ENCODE measurements at regions not wholly inside any gene's neighbourhood (a gene's known extent, or its start where the extent isn't known, plus 50 kb on each side); places are given as distances from the start of the nearest gene placed in this dataset.

GRCh38 chr17:5871666-5872065, 198.5 kb upstream of the WSCD1 start:
- no peak for TF ChIP-seq POLR2A (IDR thresholded peaks at IDR 0.05)
- TF ChIP-seq CTCF (IDR thresholded peaks at IDR 0.05), result no peak
- intact Hi-C loops (cut with DNase I; ENCODE audit: low total_unique reads), result no loop called here
- WGBS, 2 donors, result 92 to 93% methylated on average over 10 of the region's 10 CpGs
- no peak overlapping the region for H3K4me3 ChIP-seq (ENCODE audit: low read depth, poor library complexity, severe bottlenecking)
- DNase-seq (ENCODE audit: low spot score in 2 of 2), result no peak

- no peak for DNase-seq (ENCODE audit: low spot score in 2 of 2)
- H3K4me3 ChIP-seq (ENCODE audit: low read depth, poor library complexity, severe bottlenecking), result no peak overlapping the region
- TF ChIP-seq CTCF (IDR thresholded peaks at IDR 0.05) (no peak), POLR2A (IDR thresholded peaks at IDR 0.05) (no peak)
- intact Hi-C loops (cut with DNase I; ENCODE audit: low total_unique reads), result no loop called here
- 76 to 77% methylated on average over 9 of the region's 9 CpGs for WGBS, 2 donors
Observed at GRCh38 chr17:5872831-5873230, 197.3 kb upstream of the WSCD1 start.

- DNase-seq (ENCODE audit: low spot score in 2 of 2), result no peak
- H3K4me3 ChIP-seq (ENCODE audit: low read depth, poor library complexity, severe bottlenecking), result no peak overlapping the region
- TF ChIP-seq POLR2A (IDR thresholded peaks at IDR 0.05) (no peak), CTCF (IDR thresholded peaks at IDR 0.05) (no peak)
- intact Hi-C loops (cut with DNase I; ENCODE audit: low total_unique reads), result no loop called here
- WGBS, 2 donors, result 43 to 60% methylated on average over 4 of the region's 4 CpGs
Observed at GRCh38 chr17:5873781-5874180, 196.4 kb upstream of the WSCD1 start.

- no peak overlapping the region for H3K4me3 ChIP-seq (ENCODE audit: low read depth, poor library complexity, severe bottlenecking)
- TF ChIP-seq POLR2A (IDR thresholded peaks at IDR 0.05) (no peak), CTCF (IDR thresholded peaks at IDR 0.05) (no peak)
- WGBS, 2 donors, result 50 to 62% methylated on average over 5 to 6 of the region's 6 CpGs
- DNase-seq (ENCODE audit: low spot score in 2 of 2), result no peak
- intact Hi-C loops (cut with DNase I; ENCODE audit: low total_unique reads), result no loop called here
Observed at GRCh38 chr17:5874486-5874885, 195.7 kb upstream of the WSCD1 start.

- intact Hi-C loops (cut with DNase I; ENCODE audit: low total_unique reads), result no loop called here
- H3K4me3 ChIP-seq (ENCODE audit: low read depth, poor library complexity, severe bottlenecking), result no peak overlapping the region
- WGBS, 2 donors, result 64 to 68% methylated on average over 1 of the region's 1 CpG
- DNase-seq (ENCODE audit: low spot score in 2 of 2), result no peak
- TF ChIP-seq POLR2A (IDR thresholded peaks at IDR 0.05) (no peak), CTCF (IDR thresholded peaks at IDR 0.05) (no peak)
Observed at GRCh38 chr17:5877366-5877765, 192.8 kb upstream of the WSCD1 start.

GRCh38 chr17:5877948-5878347, 192.2 kb upstream of the WSCD1 start:
- TF ChIP-seq CTCF (IDR thresholded peaks at IDR 0.05) (no peak), POLR2A (IDR thresholded peaks at IDR 0.05) (no peak)

More at GRCh38 chr17:5877948-5878347, 192.2 kb upstream of the WSCD1 start:
- DNase-seq (ENCODE audit: low spot score in 2 of 2), result no peak
- H3K4me3 ChIP-seq (ENCODE audit: low read depth, poor library complexity, severe bottlenecking), result no peak overlapping the region
- 65 to 70% methylated on average over 9 to 10 of the region's 10 CpGs for WGBS, 2 donors
- intact Hi-C loops (cut with DNase I; ENCODE audit: low total_unique reads), result no loop called here
